Keratinocyte (primary cell): ENCODE measurements at regions not wholly inside any gene's neighbourhood (a gene's known extent, or its start where the extent isn't known, plus 50 kb on each side); places are given as distances from the start of the nearest gene placed in this dataset.

Experiments
- DNase-seq: peaks from one replicate; pipeline ENCODE4 v3.0.0-alpha.2; 2011; ENCODE audit warnings: low read depth, missing footprints, low spot score
- FAIRE-seq: peaks from 2 replicates; lab custom pipeline; 2011; peaks lifted over from hg19 to GRCh38; lab: Jason Lieb, UNC
- H2AFZ ChIP-seq: 2 replicates; pipeline ENCODE4 v1.6.0; 2012; ENCODE audit warnings: low read length, control low read depth, inconsistent platforms; ENCODE audit not compliant: control insufficient read depth
- H3K27ac ChIP-seq: 2 replicates; pipeline ENCODE4 v1.5.1; 2011; ENCODE audit warnings: low read length; ENCODE audit not compliant: control insufficient read depth, insufficient read depth
- H3K27me3 ChIP-seq: 3 replicates; pipeline ENCODE4 v1.6.0; 2011; ENCODE audit warnings: low read length; ENCODE audit not compliant: control insufficient read depth, insufficient read depth; ENCODE audit errors: extremely low read depth
- H3K36me3 ChIP-seq, 2 experiments: 2 replicates in 1 of 2; 3 replicates in 1 of 2; pipeline ENCODE4 v1.5.1; 2011; ENCODE audit warnings: low read length in 2 of 2, mild to moderate bottlenecking in 1 of 2; ENCODE audit not compliant: control insufficient read depth in 2 of 2, insufficient read depth in 2 of 2; ENCODE audit errors: extremely low read depth in 1 of 2
- H3K4me1 ChIP-seq: 3 replicates; pipeline ENCODE4 v1.5.1; 2011; ENCODE audit warnings: low read length; ENCODE audit not compliant: control insufficient read depth, insufficient read depth; ENCODE audit errors: extremely low read depth
- H3K4me2 ChIP-seq: 3 replicates; pipeline ENCODE4 v1.6.0; 2011; ENCODE audit warnings: low read depth, low read length; ENCODE audit not compliant: control insufficient read depth, insufficient read depth; ENCODE audit errors: extremely low read depth
- H3K4me3 ChIP-seq, 3 experiments: fragments of 200-600 bp in 1 of 3; sonication (generic) in 1 of 3; 2 replicates in 2 of 3; 3 replicates in 1 of 3; pipeline ENCODE4 v1.5.1; 2011 to 2016; ENCODE audit warnings: low read length in 3 of 3, mild to moderate bottlenecking in 3 of 3, control low read depth in 2 of 3, inconsistent platforms in 1 of 3, low read depth in 1 of 3, mixed read lengths in 1 of 3, mixed run types in 1 of 3, moderate library complexity in 1 of 3; ENCODE audit not compliant: control insufficient read depth in 2 of 3, insufficient read depth in 2 of 3; ENCODE audit errors: extremely low read depth in 1 of 3
- H3K79me2 ChIP-seq: 2 replicates; pipeline ENCODE4 v1.6.0; 2012; ENCODE audit warnings: low read length; ENCODE audit not compliant: control insufficient read depth, insufficient read depth
- H3K9ac ChIP-seq: 3 replicates; pipeline ENCODE4 v1.6.0; 2011; ENCODE audit warnings: low read length; ENCODE audit not compliant: control insufficient read depth, insufficient read depth; ENCODE audit errors: extremely low read depth
- H3K9me1 ChIP-seq: 3 replicates; pipeline ENCODE4 v1.6.0; 2011; ENCODE audit warnings: low read length; ENCODE audit not compliant: control insufficient read depth, insufficient read depth; ENCODE audit errors: extremely low read depth
- H3K9me3 ChIP-seq: 2 replicates; pipeline ENCODE4 v1.5.1; 2012; ENCODE audit warnings: low read depth, low read length; ENCODE audit not compliant: control insufficient read depth
- H4K20me1 ChIP-seq: 3 replicates; pipeline ENCODE4 v1.6.0; 2011; ENCODE audit warnings: low read length; ENCODE audit not compliant: control insufficient read depth, insufficient read depth; ENCODE audit errors: extremely low read depth
- CTCF ChIP-seq, 3 experiments: IDR thresholded peaks in 1 of 3; conservative IDR thresholded peaks in 1 of 3; optimal IDR thresholded peaks in 1 of 3; 2 replicates in 2 of 3; 3 replicates in 1 of 3; pipeline versions ENCODE3 to v1.5.1; 2011; ENCODE audit warnings: low read length in 3 of 3, mild to moderate bottlenecking in 3 of 3, moderate library complexity in 2 of 3, control low read depth in 1 of 3, inconsistent platforms in 1 of 3; ENCODE audit not compliant: insufficient read depth in 2 of 3; ENCODE audit errors: extremely low read depth in 1 of 3
- EZH2 ChIP-seq: IDR thresholded peaks from one replicate; pipeline ENCODE4 v1.6.1; 2012; ENCODE audit warnings: inconsistent platforms, mild to moderate bottlenecking, low read length, moderate library complexity
- dilution Hi-C: fragments of 300-500 bp; cut with MboI; formaldehyde crosslinking; loops from one replicate; pipeline ENCODE4 v1.7.0; 2020; ENCODE audit warnings: low sequenced_read_pairs; ENCODE audit not compliant: extremely low pct_ligation_motif_present

GRCh38 chr2:222799262-222799918 lies 61.4 kb upstream of the ACSL3 start:
- H3K9me1 ChIP-seq: no peaks in the 10 kb centered on the region
- H3K27ac ChIP-seq: no peak overlapping the region
- no peak overlapping the region for H3K4me2 ChIP-seq
- FAIRE-seq (no peak), DNase-seq (no peak)
- no peak overlapping the region for H3K9ac ChIP-seq
- TF ChIP-seq EZH2 (no peak), CTCF (optimal IDR thresholded peaks at IDR 0.05 in 1 of 3, IDR thresholded peaks at IDR 0.05 in 1 of 3, conservative IDR thresholded peaks at IDR 0.05 in 1 of 3; ENCODE audit: extremely low read depth in 1 of 3, insufficient read depth in 2 of 3, low read length in 3 of 3) (no peak)
- H3K79me2 ChIP-seq: no peaks in the 10 kb centered on the region
- H3K9me3 ChIP-seq: no peaks in the 10 kb centered on the region
- no peak overlapping the region for H3K4me3 ChIP-seq
- no peaks in the 10 kb centered on the region for H3K27me3 ChIP-seq
- no peak overlapping the region for H2AFZ ChIP-seq
- H4K20me1 ChIP-seq: no peaks in the 10 kb centered on the region
- no peaks in the 10 kb centered on the region for H3K4me1 ChIP-seq
- no peaks in the 10 kb centered on the region for H3K36me3 ChIP-seq
- dilution Hi-C loops: no loop called here

GRCh38 chr2:222802514-222803196 lies 58.2 kb upstream of the ACSL3 start:
- dilution Hi-C loops: no loop called here

More at GRCh38 chr2:222802514-222803196, 58.2 kb upstream of the ACSL3 start:
- Histone ChIP-seq H3K79me2 (no peaks in the 10 kb centered on the region), H3K4me2 (no peak overlapping the region), H3K9ac (no peak overlapping the region), H3K9me1 (no peaks in the 10 kb centered on the region), H3K9me3 (no peaks in the 10 kb centered on the region), H4K20me1 (no peaks in the 10 kb centered on the region), H3K27me3 (no peaks in the 10 kb centered on the region), H3K4me3 (no peak overlapping the region), H2AFZ (no peak overlapping the region), H3K27ac (no peak overlapping the region), H3K36me3 (no peaks in the 10 kb centered on the region), H3K4me1 (peaks cover 20% of the 10 kb centered on the region)
- FAIRE-seq: no peak
- no peak for DNase-seq
- no peak for TF ChIP-seq EZH2
